Muscle of leg (tissue), 3 donors: ENCODE measurements at regions not wholly inside any gene's neighbourhood (a gene's known extent, or its start where the extent isn't known, plus 50 kb on each side); places are given as distances from the start of the nearest gene placed in this dataset.

Experiments used
- DNase-seq: peaks from one replicate; pipeline ENCODE4 v3.0.0; 2013
- H3K27ac ChIP-seq: one replicate; pipeline ENCODE4 v1.5.1; 2013; ENCODE audit warnings: mild to moderate bottlenecking, low read length, control low read depth
- H3K27me3 ChIP-seq: one replicate; pipeline ENCODE4 v1.6.1; 2013; ENCODE audit warnings: low read length; ENCODE audit not compliant: control insufficient read depth, insufficient read depth
- H3K36me3 ChIP-seq: one replicate; pipeline ENCODE4 v1.6.1; 2013; ENCODE audit warnings: low read length; ENCODE audit not compliant: control insufficient read depth, insufficient read depth
- H3K4me1 ChIP-seq: one replicate; pipeline ENCODE4 v1.6.1; 2013; ENCODE audit warnings: low read length; ENCODE audit not compliant: control insufficient read depth, insufficient read depth
- H3K4me3 ChIP-seq: one replicate; pipeline ENCODE4 v1.5.1; 2013; ENCODE audit warnings: low read length, control low read depth
- H3K9me3 ChIP-seq: replicated peaks from 2 replicates; pipeline ENCODE4 v1.6.1; 2013; ENCODE audit warnings: low read depth, low read length; ENCODE audit not compliant: control insufficient read depth
- WGBS: methylation state at CpG from one replicate; pipeline ENCODE4 v1.1.5; 2013; ENCODE audit warnings: missing lambda C conversion rate; ENCODE audit not compliant: insufficient coverage; 5-methylcytosine and 5-hydroxymethylcytosine counted together

GRCh38 chr4:138646383-138646782, 369.2 kb upstream of the NOCT start:
- H3K9me3 ChIP-seq, result no peaks in the 10 kb centered on the region
- H3K4me1 ChIP-seq, result peaks cover 1% of the 10 kb centered on the region
- WGBS, result 83% methylated on average over 1 of the region's 4 CpGs
- no peaks in the 10 kb centered on the region for H3K27me3 ChIP-seq
- H3K27ac ChIP-seq, result no peak overlapping the region
- no peak for DNase-seq
- no peaks in the 10 kb centered on the region for H3K36me3 ChIP-seq
- H3K4me3 ChIP-seq, result no peak overlapping the region

- Histone ChIP-seq H3K36me3 (no peaks in the 10 kb centered on the region), H3K27ac (no peak overlapping the region), H3K27me3 (no peaks in the 10 kb centered on the region), H3K4me1 (no peaks in the 10 kb centered on the region), H3K9me3 (no peaks in the 10 kb centered on the region), H3K4me3 (no peak overlapping the region)
- DNase-seq, result no peak
- WGBS, result 20% methylated on average over 1 of the region's 4 CpGs
Measured at GRCh38 chr4:138645289-138645688, 370.3 kb upstream of the NOCT start.

- no peaks in the 10 kb centered on the region for H3K36me3 ChIP-seq
- no peaks in the 10 kb centered on the region for H3K4me1 ChIP-seq
- no peak for DNase-seq
- no peak overlapping the region for H3K27ac ChIP-seq
- H3K4me3 ChIP-seq, result no peak overlapping the region
- no peaks in the 10 kb centered on the region for H3K27me3 ChIP-seq
- H3K9me3 ChIP-seq, result no peaks in the 10 kb centered on the region
- no CpG with 5 or more reads among the region's 5 CpGs for WGBS
Measured at GRCh38 chr4:138644322-138644721, 371.3 kb upstream of the NOCT start.

- Histone ChIP-seq H3K27me3 (no peaks in the 10 kb centered on the region), H3K36me3 (no peaks in the 10 kb centered on the region), H3K9me3 (no peaks in the 10 kb centered on the region), H3K4me3 (no peak overlapping the region), H3K27ac (no peak overlapping the region), H3K4me1 (no peaks in the 10 kb centered on the region)
- no CpG with 5 or more reads among the region's 1 CpG for WGBS
- no peak for DNase-seq
Measured at GRCh38 chr4:138643827-138644226, 371.8 kb upstream of the NOCT start.

GRCh38 chr4:138639018-138639741, 376.4 kb upstream of the NOCT start:
- no peak for DNase-seq
- H3K27ac ChIP-seq, result no peak overlapping the region

GRCh38 chr4:138636781-138637180, 378.8 kb upstream of the NOCT start:
- H3K9me3 ChIP-seq, result no peaks in the 10 kb centered on the region
- no peak for DNase-seq
- WGBS, result 38% methylated on average over 3 of the region's 7 CpGs
- H3K4me1 ChIP-seq, result no peaks in the 10 kb centered on the region
- no peaks in the 10 kb centered on the region for H3K27me3 ChIP-seq
- no peaks in the 10 kb centered on the region for H3K36me3 ChIP-seq
- H3K4me3 ChIP-seq, result no peak overlapping the region
- H3K27ac ChIP-seq, result no peak overlapping the region

More at GRCh38 chr4:138639018-138639741, 376.4 kb upstream of the NOCT start:
- Histone ChIP-seq H3K9me3 (no peaks in the 10 kb centered on the region), H3K27me3 (no peaks in the 10 kb centered on the region), H3K36me3 (no peaks in the 10 kb centered on the region), H3K4me3 (no peak overlapping the region), H3K4me1 (no peaks in the 10 kb centered on the region)

- H3K27me3 ChIP-seq, result no peaks in the 10 kb centered on the region
Measured at GRCh38 chr4:138634915-138635314, 380.7 kb upstream of the NOCT start.

GRCh38 chr4:138633580-138633904, 382.0 kb upstream of the NOCT start:
- H3K27ac ChIP-seq, result no peak overlapping the region
- H3K9me3 ChIP-seq, result no peaks in the 10 kb centered on the region
- no peak for DNase-seq
- no peaks in the 10 kb centered on the region for H3K27me3 ChIP-seq
- H3K36me3 ChIP-seq, result no peaks in the 10 kb centered on the region
- no CpG with 5 or more reads among the region's 2 CpGs for WGBS
- no peak overlapping the region for H3K4me3 ChIP-seq
- no peaks in the 10 kb centered on the region for H3K4me1 ChIP-seq

More at GRCh38 chr4:138634915-138635314, 380.7 kb upstream of the NOCT start:
- Histone ChIP-seq H3K36me3 (no peaks in the 10 kb centered on the region), H3K27ac (no peak overlapping the region), H3K4me3 (no peak overlapping the region), H3K4me1 (no peaks in the 10 kb centered on the region), H3K9me3 (no peaks in the 10 kb centered on the region)
- 88% methylated on average over 1 of the region's 2 CpGs for WGBS
- no peak for DNase-seq

GRCh38 chr4:138632856-138633579, 382.6 kb upstream of the NOCT start:
- no peak overlapping the region for H3K4me3 ChIP-seq
- 71% methylated on average over 3 of the region's 5 CpGs for WGBS
- H3K36me3 ChIP-seq, result no peaks in the 10 kb centered on the region
- H3K9me3 ChIP-seq, result no peaks in the 10 kb centered on the region
- H3K4me1 ChIP-seq, result no peaks in the 10 kb centered on the region
- H3K27ac ChIP-seq, result no peak overlapping the region
- no peaks in the 10 kb centered on the region for H3K27me3 ChIP-seq
- no peak for DNase-seq

- no peaks in the 10 kb centered on the region for H3K27me3 ChIP-seq
- 97% methylated on average over 3 of the region's 3 CpGs for WGBS
- no peak for DNase-seq
- no peak overlapping the region for H3K27ac ChIP-seq
- no peaks in the 10 kb centered on the region for H3K36me3 ChIP-seq
- no peak overlapping the region for H3K4me3 ChIP-seq
- H3K9me3 ChIP-seq, result no peaks in the 10 kb centered on the region
- no peaks in the 10 kb centered on the region for H3K4me1 ChIP-seq
Measured at GRCh38 chr4:138630666-138631065, 384.9 kb upstream of the NOCT start.
